SIG-M5 treated with dmso at 0.1 percent for 504 hours (cell line): ENCODE measurements at regions not wholly inside any gene's neighbourhood (a gene's known extent, or its start where the extent isn't known, plus 50 kb on each side); places are given as distances from the start of the nearest gene placed in this dataset.
"Not testable (repeated sequence)": the region's sequence is repeated elsewhere in the genome, so short reads cannot be mapped to it uniquely, and the experiment has no call there.

ENCODE experiments used
- DNase-seq: peaks from one replicate; lab custom pipeline; 2025; ENCODE audit not compliant: unreplicated experiment; lab: John Stamatoyannopoulos, UW

GRCh38 chr5:155750571-155750970, 576.4 kb upstream of the SGCD start:
- DNase-seq, result no peak

DNA sequence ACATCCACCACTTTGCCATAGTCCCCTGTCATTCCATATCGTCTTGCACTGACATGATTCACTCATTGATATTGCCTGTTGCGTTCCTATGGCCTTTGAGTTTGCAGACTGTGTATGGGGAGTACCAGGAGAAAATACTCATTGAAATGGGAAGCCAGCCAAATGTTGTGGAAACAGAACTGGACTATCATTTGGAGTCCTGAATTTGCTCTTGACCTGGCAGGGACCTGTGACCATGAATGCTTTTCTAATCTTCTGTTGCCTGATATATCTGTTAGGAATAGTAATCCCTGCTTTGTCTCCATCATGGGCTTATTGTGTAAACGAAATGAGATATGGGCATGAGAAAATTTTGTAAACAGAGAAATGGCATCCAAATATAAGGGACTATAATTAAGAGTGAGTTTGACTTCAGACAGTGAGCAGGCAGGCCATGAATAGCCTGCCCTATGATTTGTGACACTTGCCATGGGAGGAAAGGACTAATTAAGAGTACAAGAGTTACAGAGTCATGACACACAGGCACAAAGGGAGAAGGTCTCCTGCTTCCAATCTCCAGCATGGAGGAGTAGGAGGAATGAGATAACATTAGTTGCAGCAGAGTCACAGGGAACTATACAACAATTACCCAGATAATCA, 572.9 kb upstream of the SGCD start:
- DNase-seq, result no peak

DNA sequence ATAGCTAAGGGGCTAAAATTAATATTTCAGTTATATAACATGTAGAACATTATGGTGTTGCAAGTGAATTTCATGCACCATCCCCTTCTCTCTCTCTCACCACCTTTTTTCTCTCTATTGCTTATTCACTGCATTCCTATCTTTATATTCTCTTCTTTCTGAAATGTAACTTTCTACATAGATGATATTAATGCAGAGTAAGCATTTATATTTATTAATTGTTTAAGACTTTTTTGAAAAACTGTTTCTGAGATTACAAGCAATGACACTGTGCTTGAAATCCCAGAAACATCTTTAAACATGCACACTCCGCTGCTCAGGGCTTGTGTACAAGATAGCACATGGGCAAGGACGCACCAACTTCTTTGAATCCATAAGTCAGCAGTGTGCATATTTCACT, 567.7 kb upstream of the SGCD start:
- DNase-seq, result no peak

- DNase-seq, result no peak
Observed at GRCh38 chr5:155759984-155760383, 567.0 kb upstream of the SGCD start.

GRCh38 chr5:155761502-155761901, 565.5 kb upstream of the SGCD start:
- DNase-seq, result no peak

DNA sequence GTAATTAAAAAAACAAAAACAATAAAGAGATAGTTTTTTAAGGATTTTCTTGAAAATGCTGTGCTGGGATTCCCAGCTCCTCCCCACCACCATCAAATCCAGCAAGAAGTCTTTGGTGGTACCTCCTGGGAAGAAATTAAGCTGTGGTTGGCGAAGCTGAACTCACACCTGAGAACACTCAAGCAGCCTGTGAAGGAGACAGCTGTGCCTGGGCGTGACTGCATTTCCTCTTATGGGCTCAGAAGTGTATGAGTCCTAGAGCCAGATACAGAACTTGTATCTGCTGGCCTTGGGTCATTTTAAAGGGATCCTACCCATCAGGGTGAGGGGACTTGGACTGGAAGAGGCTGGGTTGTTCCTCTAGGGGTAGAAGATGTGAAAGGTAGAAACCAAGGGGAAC, 561.2 kb upstream of the SGCD start:
- DNase-seq, result no peak

DNA sequence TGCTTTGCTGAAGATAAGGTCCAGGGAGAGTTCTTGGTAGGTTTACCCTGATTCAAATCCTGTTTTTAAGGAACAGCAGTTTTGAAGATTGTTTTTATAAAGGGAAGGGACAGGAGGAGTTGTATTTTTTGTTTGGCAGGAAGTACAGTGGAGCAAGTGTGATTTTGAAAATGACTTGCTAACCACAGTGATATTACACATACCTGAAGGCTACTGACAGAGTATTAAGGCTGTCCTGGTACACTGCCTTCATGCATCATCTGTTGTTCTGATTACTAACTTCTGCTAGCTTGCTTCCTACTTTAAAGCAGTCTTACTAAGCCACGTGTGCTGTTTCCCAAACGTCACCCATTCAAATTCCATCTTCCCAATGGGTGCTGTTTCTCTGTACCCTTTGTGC, 559.5 kb upstream of the SGCD start:
- no peak for DNase-seq

DNA sequence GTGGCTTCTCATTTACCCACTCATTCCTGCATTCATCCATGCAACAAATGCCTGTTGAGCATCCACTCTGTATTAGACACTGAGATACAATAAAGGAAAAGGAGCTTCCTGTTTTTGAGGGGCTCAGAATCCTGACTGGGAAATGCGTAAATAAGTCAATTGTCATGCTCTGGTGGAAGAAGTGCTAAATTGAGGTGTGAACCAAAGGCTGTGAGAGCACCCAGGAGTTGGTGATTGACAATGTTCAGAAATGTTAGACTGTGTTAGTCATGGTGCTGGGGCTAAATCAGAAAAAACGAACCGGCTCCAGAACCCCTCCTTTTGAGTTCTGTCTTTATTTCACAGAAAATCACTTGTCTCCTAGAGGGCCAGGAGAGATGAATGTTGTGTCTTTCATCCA, 558.6 kb upstream of the SGCD start:
- DNase-seq, result no peak

DNA sequence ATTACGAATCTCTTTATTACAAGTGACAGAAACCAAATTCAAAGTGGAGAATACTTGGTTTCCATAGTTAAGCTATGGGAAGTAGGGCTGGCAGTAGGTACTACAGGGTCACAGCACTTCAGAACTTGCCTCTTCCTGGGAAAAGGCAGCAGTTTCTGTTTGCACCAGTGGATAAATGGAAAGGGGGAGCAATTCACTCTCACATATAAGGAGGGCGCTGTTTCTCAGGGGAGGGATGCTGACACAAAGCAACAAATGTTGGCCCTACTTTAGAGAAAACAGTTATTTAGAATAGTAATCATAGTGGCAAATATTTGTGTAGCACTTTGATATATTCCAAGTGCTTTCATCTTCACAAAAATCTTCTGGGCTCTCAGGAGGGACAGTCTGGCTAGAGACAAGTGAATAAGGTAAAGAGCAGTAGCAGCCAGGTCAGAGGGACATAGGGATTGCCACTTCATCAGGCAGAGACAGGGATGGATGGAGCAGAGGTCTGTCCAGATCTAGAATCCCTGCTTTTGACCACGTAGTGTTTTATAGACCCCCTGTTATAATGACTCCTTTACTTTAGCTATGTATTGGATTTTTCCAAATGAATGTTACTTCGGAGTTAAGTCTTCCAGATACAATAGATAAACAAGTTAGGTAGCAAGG, 554.8 kb upstream of the SGCD start:
- DNase-seq, result no peak

DNA sequence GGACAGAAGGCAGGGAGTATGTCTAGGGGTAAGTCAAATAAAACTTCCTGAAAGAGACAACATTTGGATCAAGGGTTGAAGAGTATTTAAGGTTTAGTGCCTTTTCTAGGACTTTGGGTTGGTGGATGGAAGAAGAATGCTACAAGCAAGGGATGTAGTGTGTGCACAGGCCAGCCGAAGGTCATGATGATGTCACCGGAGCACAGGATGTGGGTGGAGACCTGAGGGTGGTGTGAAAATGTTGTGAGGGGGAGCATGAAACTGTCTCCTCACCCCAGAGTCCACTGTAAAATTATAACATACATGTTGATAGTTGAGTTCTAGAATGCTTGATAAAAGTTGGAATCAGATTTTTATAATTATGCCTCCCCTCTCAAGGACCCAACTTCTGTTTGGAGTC, 553.3 kb upstream of the SGCD start:
- no peak for DNase-seq

DNA sequence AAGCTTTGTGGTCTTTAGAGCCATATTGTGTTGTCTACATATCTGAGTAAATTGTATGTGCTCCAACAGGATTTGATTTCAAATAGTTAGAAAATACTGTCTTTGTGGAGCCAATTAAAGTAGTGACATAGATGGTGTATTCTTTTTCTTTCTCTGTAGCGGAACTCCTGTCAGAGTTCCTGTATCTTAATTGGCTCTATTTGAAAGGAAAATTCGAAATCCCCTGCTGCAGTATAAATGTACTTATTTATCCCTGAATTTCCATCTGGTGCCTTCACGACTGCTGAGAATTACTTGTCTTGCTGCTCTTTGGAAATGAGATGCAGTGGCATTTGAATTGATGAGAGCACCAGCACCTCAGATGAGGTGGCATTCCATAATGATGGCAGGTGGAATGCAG, 546.7 kb upstream of the SGCD start:
- DNase-seq, result no peak

DNA sequence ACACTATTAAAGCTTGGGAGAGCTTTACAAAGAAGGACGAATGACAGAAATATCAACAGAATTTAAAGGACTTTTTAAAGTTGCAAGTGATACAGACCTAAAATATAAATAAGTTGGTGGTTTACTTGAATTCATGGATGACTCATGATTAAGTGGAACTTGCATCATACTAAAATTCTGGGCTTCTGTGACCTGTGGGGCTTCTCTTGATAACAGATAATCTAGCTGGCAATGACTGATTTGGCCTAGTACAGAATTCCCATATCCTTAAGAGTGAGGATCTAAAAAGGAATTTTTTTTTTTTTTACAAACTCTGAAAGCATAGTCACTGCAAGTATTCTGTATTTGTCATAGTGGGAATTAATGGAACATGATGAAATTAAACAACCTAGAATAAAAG, 543.7 kb upstream of the SGCD start:
- DNase-seq, result no peak

DNA sequence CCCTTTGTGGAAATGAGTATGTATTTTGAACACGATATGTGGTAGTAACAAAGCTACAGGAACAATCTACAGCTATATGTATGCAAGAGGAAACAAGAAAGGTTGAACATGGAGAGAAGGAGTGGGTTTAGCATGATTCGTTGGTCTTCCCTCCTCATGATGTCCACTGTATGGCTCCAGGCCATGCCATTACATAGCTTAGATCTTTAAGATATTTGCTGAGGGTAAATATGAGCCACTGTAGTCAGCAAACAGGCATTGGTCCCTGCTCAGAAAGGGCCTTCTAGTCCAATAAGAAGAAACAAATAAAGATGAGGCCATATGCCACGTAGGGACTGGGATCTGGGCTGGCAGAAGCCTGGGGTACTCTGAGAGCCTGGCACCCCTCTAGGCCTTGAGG, 543.2 kb upstream of the SGCD start:
- DNase-seq, result no peak

GRCh38 chr5:155786108-155786507, 540.9 kb upstream of the SGCD start:
- no peak for DNase-seq

DNA sequence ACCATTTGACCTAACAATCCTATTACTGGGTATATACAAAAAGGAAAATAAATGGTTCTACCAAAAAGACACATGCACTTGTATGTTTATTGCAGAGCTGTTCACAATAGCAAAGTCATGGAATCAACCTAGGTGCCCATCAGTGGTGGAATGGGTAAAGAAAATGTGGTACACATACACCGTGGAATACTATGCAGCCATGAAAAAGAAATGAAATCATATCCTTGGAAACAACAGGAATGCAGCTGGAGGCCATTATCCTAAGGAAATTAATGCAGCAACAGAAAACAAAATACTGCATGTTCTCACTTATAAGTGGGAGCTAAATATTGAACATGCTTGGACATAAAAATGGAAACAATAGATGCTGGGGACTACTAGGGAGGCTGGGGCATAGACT, 534.1 kb upstream of the SGCD start:
- no peak for DNase-seq

DNA sequence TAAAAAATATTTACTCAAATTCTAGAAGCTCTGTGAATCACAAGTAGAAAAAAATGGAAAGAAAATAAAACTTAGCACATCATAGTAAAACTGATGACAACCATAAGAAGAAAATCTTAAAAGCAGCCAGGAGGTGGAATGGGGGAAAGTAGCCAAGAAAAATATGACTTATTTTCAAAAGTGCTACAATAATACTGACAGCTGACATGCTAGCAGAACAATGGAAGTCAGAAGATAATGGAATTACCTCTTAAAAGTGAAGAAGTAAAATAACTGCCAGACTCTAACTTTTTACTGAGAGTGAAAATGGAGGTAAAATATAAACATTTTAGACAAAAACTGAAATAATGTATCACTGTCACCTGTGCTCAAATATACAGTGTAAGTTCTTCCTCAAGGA, 532.2 kb upstream of the SGCD start:
- no peak for DNase-seq

DNA sequence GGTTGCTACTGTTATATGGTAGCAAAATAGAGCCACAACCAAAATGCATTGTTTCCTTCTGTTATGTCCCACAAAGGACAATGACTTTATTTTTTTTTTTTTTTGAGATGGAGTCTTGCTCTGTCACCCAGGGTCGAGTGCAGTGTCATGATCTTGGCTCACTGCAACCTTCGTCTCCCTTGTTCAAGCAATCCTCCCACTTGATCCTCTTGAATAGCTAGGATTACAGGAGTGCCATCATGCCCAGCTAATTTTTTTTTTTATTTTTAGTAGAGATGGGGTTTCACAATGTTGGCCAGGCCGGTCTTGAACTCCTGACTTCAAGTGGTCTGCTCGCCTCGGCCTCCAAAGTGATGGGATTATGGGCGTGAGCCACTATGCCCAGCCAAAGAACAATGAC, 527.7 kb upstream of the SGCD start:
- DNase-seq, result no peak

- DNase-seq, result no peak
Observed at GRCh38 chr5:155807884-155808576, 518.9 kb upstream of the SGCD start.

DNA sequence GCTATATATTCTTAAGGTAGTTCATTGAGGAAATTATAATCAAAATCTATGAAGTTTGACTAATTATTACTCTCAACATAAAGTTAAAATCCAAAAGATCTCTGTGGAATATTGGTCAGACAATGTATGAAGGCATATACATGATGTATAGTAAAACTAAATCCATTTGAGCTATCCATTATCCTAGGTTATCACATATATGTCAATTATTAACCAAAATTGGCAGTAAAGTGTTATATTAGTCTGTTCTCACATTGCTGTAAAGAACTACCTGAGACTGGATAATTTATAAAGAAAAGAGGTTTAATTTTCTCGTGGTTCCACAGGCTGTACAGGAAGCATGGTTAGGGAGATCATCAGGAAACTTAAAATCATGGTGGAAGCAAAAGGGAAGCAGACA, 511.7 kb upstream of the SGCD start:
- DNase-seq, result no peak

DNA sequence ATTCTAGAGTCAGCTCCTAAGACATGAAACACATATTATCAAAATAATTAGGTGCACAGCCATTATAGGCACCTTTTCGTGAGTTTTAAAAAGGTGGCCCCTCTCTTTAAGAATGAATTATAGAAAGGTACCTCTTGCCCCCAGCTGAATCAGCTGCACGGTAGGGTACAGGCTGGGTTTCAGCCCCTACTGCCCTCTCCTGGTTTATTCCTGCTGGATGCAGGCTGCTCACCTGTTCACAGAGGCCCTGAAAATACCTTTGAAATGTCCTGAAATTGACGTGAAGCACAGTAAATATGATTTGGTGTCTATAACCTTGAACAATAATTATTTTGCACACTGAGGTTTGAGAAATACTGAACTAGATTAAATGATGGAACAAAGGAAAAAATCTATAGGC, 504.8 kb upstream of the SGCD start:
- no peak for DNase-seq

- DNase-seq, result no peak
Observed at GRCh38 chr5:155826611-155827507, 500.1 kb upstream of the SGCD start.

GRCh38 chr5:155827508-155827815, 499.5 kb upstream of the SGCD start:
- DNase-seq, result not testable (repeated sequence)
